Caco-2 (cell line): ENCODE measurements at regions not wholly inside any gene's neighbourhood (a gene's known extent, or its start where the extent isn't known, plus 50 kb on each side); places are given as distances from the start of the nearest gene placed in this dataset.

Experiments used
- BruUV-seq: library from RNA; stranded (reverse); fragments of 400-500 nt; replicated peaks from 2 replicates; lab custom pipeline; 2021; lab: Mats Ljungman, UMichigan
- CTCF ChIA-PET: fragments of 300-600 bp; sonication (Branson Sonifier 250); formaldehyde crosslinking; loops from one replicate; lab custom pipeline; 2022; ENCODE audit warnings: antibody characterized with exemption; lab: Charles Lee
- POLR2A ChIA-PET: fragments of 300-600 bp; sonication (Branson Sonifier 250); formaldehyde crosslinking; loops from one replicate; lab custom pipeline; 2022; ENCODE audit warnings: antibody characterized with exemption; lab: Charles Lee
- DNase-seq, 2 experiments: peaks; one replicate each; pipeline versions ENCODE4 v3.0.0 to v3.0.0-alpha.2; 2020 to 2022
- H3K27me3 ChIP-seq: replicated peaks from 2 replicates; pipeline ENCODE4 v1.6.0; 2011; ENCODE audit warnings: low read length; ENCODE audit not compliant: control insufficient read depth, insufficient read depth
- H3K36me3 ChIP-seq: 2 replicates; pipeline ENCODE4 v1.5.1; 2011; ENCODE audit warnings: low read length; ENCODE audit not compliant: control insufficient read depth, insufficient read depth
- H3K4me1 ChIP-seq: fragments of 250-450 bp; sonication (Bioruptor Pico); 2 replicates; pipeline ENCODE4 v1.5.1; 2020; ENCODE audit warnings: mild to moderate bottlenecking
- H3K4me3 ChIP-seq: 2 replicates; pipeline ENCODE4 v1.5.1; 2011; ENCODE audit warnings: low read depth, mild to moderate bottlenecking, control low read depth, low read length
- H3K9me3 ChIP-seq: fragments of 250-450 bp; sonication (Bioruptor Pico); 2 replicates; pipeline ENCODE4 v1.5.1; 2020; ENCODE audit warnings: mild to moderate bottlenecking, moderate library complexity
- H3K27ac Mint-ChIP-seq: one replicate; pipeline ENCODE4 v1.8.0; 2022; ENCODE audit warnings: mixed read lengths; ENCODE audit not compliant: unreplicated experiment
- H3K27me3 Mint-ChIP-seq: one replicate; pipeline ENCODE4 v1.8.0; 2022; ENCODE audit warnings: mixed read lengths; ENCODE audit not compliant: insufficient read depth, unreplicated experiment
- H3K36me3 Mint-ChIP-seq: one replicate; pipeline ENCODE4 v1.8.0; 2022; ENCODE audit warnings: mild to moderate bottlenecking, mixed read lengths; ENCODE audit not compliant: insufficient read depth, unreplicated experiment
- H3K4me1 Mint-ChIP-seq: one replicate; pipeline ENCODE4 v1.8.0; 2022; ENCODE audit warnings: low read depth, mixed read lengths; ENCODE audit not compliant: unreplicated experiment
- H3K4me3 Mint-ChIP-seq: one replicate; pipeline ENCODE4 v1.8.0; 2022; ENCODE audit warnings: mild to moderate bottlenecking, moderate library complexity, mixed read lengths; ENCODE audit not compliant: unreplicated experiment
- H3K9me3 Mint-ChIP-seq: one replicate; pipeline ENCODE4 v1.8.0; 2022; ENCODE audit warnings: mixed read lengths; ENCODE audit not compliant: unreplicated experiment
- CTCF ChIP-seq, 2 experiments: fragments of 200-600 bp in 1 of 2; IDR thresholded peaks; 1 replicate in 1 of 2; 2 replicates in 1 of 2; pipeline versions ENCODE4 v1.5.1 to v1.8.0; 2011 to 2022; ENCODE audit warnings: antibody characterized with exemption in 1 of 2, control low read depth in 1 of 2, inconsistent platforms in 1 of 2, low read depth in 1 of 2, low read length in 1 of 2, mild to moderate bottlenecking in 1 of 2, moderate library complexity in 1 of 2; ENCODE audit not compliant: insufficient read depth in 1 of 2, severe bottlenecking in 1 of 2, unreplicated experiment in 1 of 2
- intact Hi-C: fragments of 100-400 bp; cut with micrococcal nuclease; formaldehyde crosslinking; loops from one replicate; pipeline ENCODE4 v1.10.0; 2022; ENCODE audit not compliant: unreplicated experiment

DNA sequence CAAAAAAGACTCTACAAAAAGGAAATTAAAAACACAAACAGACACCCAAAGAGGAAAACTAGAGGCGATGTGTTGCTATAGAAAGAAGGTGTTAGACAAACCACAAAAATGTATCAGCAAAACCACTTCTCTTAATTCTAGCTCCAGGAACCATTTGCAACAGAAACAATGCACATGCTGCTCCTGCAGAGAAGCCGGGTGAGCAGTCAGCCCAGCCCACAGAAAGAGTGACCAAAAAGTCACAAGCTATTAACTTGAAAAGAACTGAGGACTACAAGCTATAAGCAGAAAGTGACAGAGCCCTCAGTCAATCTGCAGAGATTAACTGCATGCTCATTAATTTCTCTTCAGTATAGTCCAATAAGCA is 96.2 kb upstream of the KLHL13 start:
- CTCF ChIA-PET = no interaction called here
- no TSS peak for BruUV-seq
- H3K4me1 Mint-ChIP-seq = no peaks in the 10 kb centered on the region
- no peak overlapping the region for H3K27ac Mint-ChIP-seq
- Histone ChIP-seq H3K4me1 (no peaks in the 10 kb centered on the region), H3K9me3 (no peaks in the 10 kb centered on the region), H3K4me3 (no peak overlapping the region), H3K27me3 (no peaks in the 10 kb centered on the region), H3K36me3 (no peaks in the 10 kb centered on the region)
- no peaks in the 10 kb centered on the region for H3K9me3 Mint-ChIP-seq
- H3K36me3 Mint-ChIP-seq = no peaks in the 10 kb centered on the region
- POLR2A ChIA-PET = no interaction called here
- H3K27me3 Mint-ChIP-seq = no peaks in the 10 kb centered on the region
- TF ChIP-seq CTCF (IDR thresholded peaks at IDR 0.05; ENCODE audit: insufficient read depth in 1 of 2, low read depth in 1 of 2, low read length in 1 of 2, severe bottlenecking in 1 of 2, unreplicated experiment in 1 of 2) = no peak
- intact Hi-C loops = no loop called here
- no peak overlapping the region for H3K4me3 Mint-ChIP-seq
- no peak for DNase-seq

DNA sequence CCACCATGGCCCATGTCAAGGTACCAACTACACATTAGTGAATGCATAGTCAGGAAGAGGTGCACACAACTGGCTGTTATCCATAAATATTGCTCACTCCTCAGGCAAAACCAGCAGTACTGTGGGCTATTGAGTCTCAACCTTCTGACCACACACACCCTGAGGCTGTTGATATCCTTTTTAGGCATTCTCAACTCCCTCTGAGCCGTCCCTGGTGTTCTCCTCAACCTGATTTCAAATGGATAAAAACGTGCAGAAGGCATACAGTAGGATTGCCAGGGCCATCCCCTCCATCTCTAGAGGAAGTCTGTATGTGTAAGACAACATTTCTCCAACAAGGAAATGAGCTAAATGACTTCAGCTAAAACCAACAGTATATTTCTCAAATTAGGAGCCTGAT is 98.7 kb upstream of the KLHL13 start:
- Histone ChIP-seq H3K27me3 (no peaks in the 10 kb centered on the region), H3K9me3 (no peaks in the 10 kb centered on the region), H3K36me3 (no peaks in the 10 kb centered on the region), H3K4me1 (no peaks in the 10 kb centered on the region), H3K4me3 (no peak overlapping the region)
- H3K4me3 Mint-ChIP-seq = no peak overlapping the region
- DNase-seq = no peak
- no peaks in the 10 kb centered on the region for H3K4me1 Mint-ChIP-seq
- ChIA-PET CTCF (no interaction called here), POLR2A (no interaction called here)
- H3K9me3 Mint-ChIP-seq = no peaks in the 10 kb centered on the region
- BruUV-seq = no TSS peak
- H3K27ac Mint-ChIP-seq = no peak overlapping the region
- TF ChIP-seq CTCF (IDR thresholded peaks at IDR 0.05; ENCODE audit: insufficient read depth in 1 of 2, low read depth in 1 of 2, low read length in 1 of 2, severe bottlenecking in 1 of 2, unreplicated experiment in 1 of 2) = no peak
- H3K36me3 Mint-ChIP-seq = no peaks in the 10 kb centered on the region
- intact Hi-C loops = no loop called here
- H3K27me3 Mint-ChIP-seq = no peaks in the 10 kb centered on the region

GRCh38 chrX:118216087-118216486 is 99.5 kb upstream of the KLHL13 start:
- no peak for DNase-seq
- Mint-ChIP-seq H3K36me3 (no peaks in the 10 kb centered on the region), H3K9me3 (no peaks in the 10 kb centered on the region), H3K27ac (no peak overlapping the region), H3K4me1 (no peaks in the 10 kb centered on the region), H3K27me3 (no peaks in the 10 kb centered on the region), H3K4me3 (no peak overlapping the region)
- Histone ChIP-seq H3K4me1 (no peaks in the 10 kb centered on the region), H3K4me3 (no peak overlapping the region), H3K27me3 (no peaks in the 10 kb centered on the region), H3K36me3 (no peaks in the 10 kb centered on the region), H3K9me3 (no peaks in the 10 kb centered on the region)
- no peak for TF ChIP-seq CTCF (IDR thresholded peaks at IDR 0.05; ENCODE audit: insufficient read depth in 1 of 2, low read depth in 1 of 2, low read length in 1 of 2, severe bottlenecking in 1 of 2, unreplicated experiment in 1 of 2)
- ChIA-PET CTCF (no interaction called here), POLR2A (no interaction called here)
- BruUV-seq = no TSS peak
- intact Hi-C loops = no loop called here
